ENCODE measurements at regions not wholly inside any gene's neighbourhood (a gene's known extent, or its start where the extent isn't known, plus 50 kb on each side); places are given as distances from the start of the nearest gene placed in this dataset.

GRCh38 chr2:193774166-193774565 is 1579.4 kb upstream of the TMEFF2 start:
- ChIA-PET CTCF (no interaction called here), RAD21 (ENCODE audit: low non-redundant PET in 1 of 2, low total read pairs in 2 of 2, uncharacterized antibody in 2 of 2, unreplicated experiment in 2 of 2) (no interaction called here), POLR2A (no interaction called here)
- H3K9ac ChIP-seq (ENCODE audit: low read length), result no peak overlapping the region
- no peak overlapping the region for H3K27ac ChIP-seq (ENCODE audit: low read depth, low read length)
- no peak overlapping the region for H3K4me3 ChIP-seq (replicated peaks in 1 of 2; ENCODE audit: low read depth in 1 of 2, low read length in 2 of 2)
- H3K4me1 ChIP-seq (ENCODE audit: control insufficient read depth in 1 of 2, insufficient read depth in 2 of 2, low read length in 2 of 2), result no peaks in the 10 kb centered on the region
- no TSS peak for BruUV-seq (replicated peaks)
- ATAC-seq (no peak), DNase-seq (ENCODE audit: low read depth, low spot score) (no peak)
- H2AFZ ChIP-seq (ENCODE audit: low read depth, low read length, poor library complexity, severe bottlenecking), result no peak overlapping the region
- H4K20me1 ChIP-seq (ENCODE audit: insufficient read depth), result no peaks in the 10 kb centered on the region
- no peaks in the 10 kb centered on the region for H3K9me3 ChIP-seq (ENCODE audit: control insufficient read depth in 1 of 2, insufficient read depth in 1 of 2, low read depth in 1 of 2, low read length in 2 of 2)
- TF ChIP-seq ZNF274 (IDR thresholded peaks at IDR 0.05; ENCODE audit: low read depth, low read length), result no peak
- no peak for TF ChIP-seq CEBPB (IDR thresholded peaks at IDR 0.05; ENCODE audit: low read depth)
- no peak for TF ChIP-seq TCF7L2 (IDR thresholded peaks at IDR 0.05; ENCODE audit: borderline replicate concordance, extremely low read depth, insufficient read depth, insufficient read length)
- TF ChIP-seq EZH2 (IDR thresholded peaks at IDR 0.05), result no peak
- H3K4me2 ChIP-seq (ENCODE audit: low read length), result no peak overlapping the region
- no peaks in the 10 kb centered on the region for H3K79me2 ChIP-seq (ENCODE audit: insufficient read depth, low read length)
- H3K9me2 ChIP-seq (ENCODE audit: insufficient read depth), result no peaks in the 10 kb centered on the region
- intact Hi-C loops (cut with micrococcal nuclease), result no loop called here
- no peaks in the 10 kb centered on the region for H3K27me3 ChIP-seq (ENCODE audit: insufficient read depth, low read length)
- no peaks in the 10 kb centered on the region for H3K36me3 ChIP-seq (ENCODE audit: control insufficient read depth in 1 of 2, insufficient read depth in 2 of 2, low read length in 2 of 2)

GRCh38 chr2:193751299-193751698 is 1556.6 kb upstream of the TMEFF2 start:
- Histone ChIP-seq H4K20me1 (ENCODE audit: insufficient read depth) (no peaks in the 10 kb centered on the region), H3K4me3 (replicated peaks in 1 of 2; ENCODE audit: low read depth in 1 of 2, low read length in 2 of 2) (no peak overlapping the region), H3K9ac (ENCODE audit: low read length) (no peak overlapping the region), H3K27ac (ENCODE audit: low read depth, low read length) (no peak overlapping the region), H3K4me2 (ENCODE audit: low read length) (no peak overlapping the region), H3K79me2 (ENCODE audit: insufficient read depth, low read length) (no peaks in the 10 kb centered on the region), H2AFZ (ENCODE audit: low read depth, low read length, poor library complexity, severe bottlenecking) (no peak overlapping the region), H3K4me1 (ENCODE audit: control insufficient read depth in 1 of 2, insufficient read depth in 2 of 2, low read length in 2 of 2) (no peaks in the 10 kb centered on the region), H3K36me3 (ENCODE audit: control insufficient read depth in 1 of 2, insufficient read depth in 2 of 2, low read length in 2 of 2) (no peaks in the 10 kb centered on the region), H3K9me2 (ENCODE audit: insufficient read depth) (no peaks in the 10 kb centered on the region; the same call in 1 of the 2 replicates), H3K9me3 (ENCODE audit: control insufficient read depth in 1 of 2, insufficient read depth in 1 of 2, low read depth in 1 of 2, low read length in 2 of 2) (no peaks in the 10 kb centered on the region), H3K27me3 (ENCODE audit: insufficient read depth, low read length) (no peaks in the 10 kb centered on the region)
- no TSS peak for BruUV-seq (replicated peaks)
- TF ChIP-seq REST (IDR thresholded peaks at IDR 0.05; ENCODE audit: low read depth), result no peak
- TF ChIP-seq ELF1 (IDR thresholded peaks at IDR 0.05; ENCODE audit: borderline replicate concordance, low read depth), result no peak
- TF ChIP-seq POLR2AphosphoS5 (IDR thresholded peaks at IDR 0.05; ENCODE audit: low read depth, low read length), result no peak
- TF ChIP-seq RAD21 (IDR thresholded peaks at IDR 0.05; ENCODE audit: low read depth), result no peak
- no peak for TF ChIP-seq EZH2phosphoT487 (IDR thresholded peaks at IDR 0.05; ENCODE audit: borderline replicate concordance)
- TF ChIP-seq ZBTB33 (IDR thresholded peaks at IDR 0.05; ENCODE audit: extremely low read depth, insufficient replicate concordance, low read length), result no peak
- no peak for TF ChIP-seq ZNF274 (IDR thresholded peaks at IDR 0.05; ENCODE audit: low read depth, low read length)
- TF ChIP-seq CBX3 (IDR thresholded peaks at IDR 0.05; ENCODE audit: low read depth), result no peak
- no peak for TF ChIP-seq SRF (IDR thresholded peaks at IDR 0.05; ENCODE audit: low read depth)
- TF ChIP-seq ATF3 (IDR thresholded peaks at IDR 0.05), result no peak
- TF ChIP-seq ZFX (IDR thresholded peaks at IDR 0.05), result no peak
- no peak for TF ChIP-seq SP1 (IDR thresholded peaks at IDR 0.05; ENCODE audit: low read depth)
- no peak for TF ChIP-seq YY1 (IDR thresholded peaks at IDR 0.05; ENCODE audit: extremely low read depth, insufficient replicate concordance, low read depth, low read length)
- TF ChIP-seq MAX (IDR thresholded peaks at IDR 0.05), result no peak
- ChIA-PET POLR2A (no interaction called here), CTCF (no interaction called here), RAD21 (ENCODE audit: low non-redundant PET in 1 of 2, low total read pairs in 2 of 2, uncharacterized antibody in 2 of 2, unreplicated experiment in 2 of 2) (no interaction called here)
- DNase-seq (ENCODE audit: low read depth, low spot score), result no peak
- no peak for ATAC-seq
- intact Hi-C loops (cut with micrococcal nuclease), result no loop called here

All from HCT116 (cell line).